ENCODE measurements at regions not wholly inside any gene's neighbourhood (a gene's known extent, or its start where the extent isn't known, plus 50 kb on each side); places are given as distances from the start of the nearest gene placed in this dataset.

- TF ChIP-seq FOXM1 (IDR thresholded peaks at IDR 0.05; ENCODE audit: borderline replicate concordance, low read depth) (no peak), CREB1 (IDR thresholded peaks at IDR 0.05; ENCODE audit: low read depth) (no peak), RAD21 (IDR thresholded peaks at IDR 0.05; ENCODE audit: low read depth) (no peak), TCF12 (IDR thresholded peaks at IDR 0.05; ENCODE audit: low read depth) (no peak), EP300 (IDR thresholded peaks at IDR 0.05; ENCODE audit: borderline replicate concordance) (no peak), ZBTB7A (IDR thresholded peaks at IDR 0.05; ENCODE audit: low read depth) (no peak), CEBPB (IDR thresholded peaks at IDR 0.05) (no peak), REST (IDR thresholded peaks at IDR 0.05; ENCODE audit: low read depth) (no peak)
Measured at GRCh38 chrX:39144323-39144722, 343.1 kb downstream of the MID1IP1 start.

Data from Ishikawa (cell line).